ENCODE measurements at regions not wholly inside any gene's neighbourhood (a gene's known extent, or its start where the extent isn't known, plus 50 kb on each side); places are given as distances from the start of the nearest gene placed in this dataset.

- TF ChIP-seq, protein P1, sequence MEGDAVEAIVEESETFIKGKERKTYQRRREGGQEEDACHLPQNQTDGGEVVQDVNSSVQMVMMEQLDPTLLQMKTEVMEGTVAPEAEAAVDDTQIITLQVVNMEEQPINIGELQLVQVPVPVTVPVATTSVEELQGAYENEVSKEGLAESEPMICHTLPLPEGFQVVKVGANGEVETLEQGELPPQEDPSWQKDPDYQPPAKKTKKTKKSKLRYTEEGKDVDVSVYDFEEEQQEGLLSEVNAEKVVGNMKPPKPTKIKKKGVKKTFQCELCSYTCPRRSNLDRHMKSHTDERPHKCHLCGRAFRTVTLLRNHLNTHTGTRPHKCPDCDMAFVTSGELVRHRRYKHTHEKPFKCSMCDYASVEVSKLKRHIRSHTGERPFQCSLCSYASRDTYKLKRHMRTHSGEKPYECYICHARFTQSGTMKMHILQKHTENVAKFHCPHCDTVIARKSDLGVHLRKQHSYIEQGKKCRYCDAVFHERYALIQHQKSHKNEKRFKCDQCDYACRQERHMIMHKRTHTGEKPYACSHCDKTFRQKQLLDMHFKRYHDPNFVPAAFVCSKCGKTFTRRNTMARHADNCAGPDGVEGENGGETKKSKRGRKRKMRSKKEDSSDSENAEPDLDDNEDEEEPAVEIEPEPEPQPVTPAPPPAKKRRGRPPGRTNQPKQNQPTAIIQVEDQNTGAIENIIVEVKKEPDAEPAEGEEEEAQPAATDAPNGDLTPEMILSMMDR (conservative IDR thresholded peaks at IDR 0.05; ENCODE audit: low read depth in 2 of 2): no peak
- TF ChIP-seq ZNF114 (CRISPR knock-in tag; IDR thresholded peaks at IDR 0.05) (no peak), NANOG (IDR thresholded peaks at IDR 0.05; ENCODE audit: borderline replicate concordance) (no peak), JUNB (IDR thresholded peaks at IDR 0.05; ENCODE audit: unreplicated experiment) (no peak), STAT1 (IDR thresholded peaks at IDR 0.05; ENCODE audit: unreplicated experiment) (no peak)
- TF ChIP-seq, protein P2, sequence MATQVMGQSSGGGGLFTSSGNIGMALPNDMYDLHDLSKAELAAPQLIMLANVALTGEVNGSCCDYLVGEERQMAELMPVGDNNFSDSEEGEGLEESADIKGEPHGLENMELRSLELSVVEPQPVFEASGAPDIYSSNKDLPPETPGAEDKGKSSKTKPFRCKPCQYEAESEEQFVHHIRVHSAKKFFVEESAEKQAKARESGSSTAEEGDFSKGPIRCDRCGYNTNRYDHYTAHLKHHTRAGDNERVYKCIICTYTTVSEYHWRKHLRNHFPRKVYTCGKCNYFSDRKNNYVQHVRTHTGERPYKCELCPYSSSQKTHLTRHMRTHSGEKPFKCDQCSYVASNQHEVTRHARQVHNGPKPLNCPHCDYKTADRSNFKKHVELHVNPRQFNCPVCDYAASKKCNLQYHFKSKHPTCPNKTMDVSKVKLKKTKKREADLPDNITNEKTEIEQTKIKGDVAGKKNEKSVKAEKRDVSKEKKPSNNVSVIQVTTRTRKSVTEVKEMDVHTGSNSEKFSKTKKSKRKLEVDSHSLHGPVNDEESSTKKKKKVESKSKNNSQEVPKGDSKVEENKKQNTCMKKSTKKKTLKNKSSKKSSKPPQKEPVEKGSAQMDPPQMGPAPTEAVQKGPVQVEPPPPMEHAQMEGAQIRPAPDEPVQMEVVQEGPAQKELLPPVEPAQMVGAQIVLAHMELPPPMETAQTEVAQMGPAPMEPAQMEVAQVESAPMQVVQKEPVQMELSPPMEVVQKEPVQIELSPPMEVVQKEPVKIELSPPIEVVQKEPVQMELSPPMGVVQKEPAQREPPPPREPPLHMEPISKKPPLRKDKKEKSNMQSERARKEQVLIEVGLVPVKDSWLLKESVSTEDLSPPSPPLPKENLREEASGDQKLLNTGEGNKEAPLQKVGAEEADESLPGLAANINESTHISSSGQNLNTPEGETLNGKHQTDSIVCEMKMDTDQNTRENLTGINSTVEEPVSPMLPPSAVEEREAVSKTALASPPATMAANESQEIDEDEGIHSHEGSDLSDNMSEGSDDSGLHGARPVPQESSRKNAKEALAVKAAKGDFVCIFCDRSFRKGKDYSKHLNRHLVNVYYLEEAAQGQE (IDR thresholded peaks at IDR 0.05; ENCODE audit: unreplicated experiment): no peak
Observed at GRCh38 chr5:92951746-92952145, 629.3 kb downstream of the NR2F1-AS1 start (continued).

DNA sequence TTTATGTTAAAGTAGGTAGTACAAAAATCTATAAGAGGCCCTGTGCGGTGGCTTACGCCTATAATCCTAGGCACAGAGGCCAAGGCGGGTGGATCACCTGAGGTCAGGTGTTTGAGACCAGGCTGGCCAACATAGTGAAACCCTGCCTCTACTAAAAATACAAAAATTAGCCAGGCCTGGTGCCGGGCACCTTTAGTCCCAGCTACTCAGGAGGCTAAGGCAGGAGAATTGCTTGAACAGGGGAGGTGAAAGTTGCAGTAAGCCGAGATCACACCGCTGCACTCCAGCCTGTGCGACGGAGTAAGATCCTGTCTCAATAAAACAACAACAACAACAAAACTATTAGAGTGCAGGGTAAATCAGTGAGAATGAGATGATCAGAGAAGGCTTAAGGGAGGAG, 634.5 kb downstream of the NR2F1-AS1 start:
- Mint-ChIP-seq H3K4me3 (no peak overlapping the region), H3K27me3 (ENCODE audit: insufficient read depth, low read depth, poor library complexity) (no peaks in the 10 kb centered on the region), H3K9me3 (peaks cover 8% of the 10 kb centered on the region; the same call in 1 of the 3 replicates), H3K4me1 (peaks cover 4% of the 10 kb centered on the region; the same call in 2 of the 3 replicates), H3K27ac (no peak overlapping the region), H3K36me3 (ENCODE audit: low read depth) (no peaks in the 10 kb centered on the region; the same call in 1 of the 3 replicates)
- no peak for TF ChIP-seq EZH2 (IDR thresholded peaks at IDR 0.05; ENCODE audit: low read depth, unreplicated experiment)
- no peak for TF ChIP-seq ZNF462 (CRISPR knock-in tag; IDR thresholded peaks at IDR 0.05)
- no peak for TF ChIP-seq EZH2phosphoT487 (IDR thresholded peaks at IDR 0.05; ENCODE audit: unreplicated experiment)
- TF ChIP-seq, protein P3, sequence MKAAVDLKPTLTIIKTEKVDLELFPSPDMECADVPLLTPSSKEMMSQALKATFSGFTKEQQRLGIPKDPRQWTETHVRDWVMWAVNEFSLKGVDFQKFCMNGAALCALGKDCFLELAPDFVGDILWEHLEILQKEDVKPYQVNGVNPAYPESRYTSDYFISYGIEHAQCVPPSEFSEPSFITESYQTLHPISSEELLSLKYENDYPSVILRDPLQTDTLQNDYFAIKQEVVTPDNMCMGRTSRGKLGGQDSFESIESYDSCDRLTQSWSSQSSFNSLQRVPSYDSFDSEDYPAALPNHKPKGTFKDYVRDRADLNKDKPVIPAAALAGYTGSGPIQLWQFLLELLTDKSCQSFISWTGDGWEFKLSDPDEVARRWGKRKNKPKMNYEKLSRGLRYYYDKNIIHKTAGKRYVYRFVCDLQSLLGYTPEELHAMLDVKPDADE (IDR thresholded peaks at IDR 0.05): no peak
- TF ChIP-seq ZNF114 (CRISPR knock-in tag; IDR thresholded peaks at IDR 0.05): no peak
- no peak for TF ChIP-seq CREB1 (CRISPR knock-in tag; IDR thresholded peaks at IDR 0.05; ENCODE audit: low read depth)
- TF ChIP-seq STAT1 (IDR thresholded peaks at IDR 0.05; ENCODE audit: unreplicated experiment): no peak
- H4K20me1 ChIP-seq (replicated peaks; ENCODE audit: insufficient read depth): no peaks in the 10 kb centered on the region
- no peaks in the 10 kb centered on the region for H3K4me1 ChIP-seq (ENCODE audit: insufficient read depth)
- no peaks in the 10 kb centered on the region for H3K27me3 ChIP-seq (ENCODE audit: insufficient read depth)
- H3K4me3 ChIP-seq: no peak overlapping the region
- no peak for ATAC-seq
- DNase-seq (ENCODE audit: low spot score): no peak
- H3K9me2 ChIP-seq (ENCODE audit: insufficient read depth): no peaks in the 10 kb centered on the region
- no peak overlapping the region for H3K4me2 ChIP-seq
- H3K27ac ChIP-seq (ENCODE audit: low read depth): no peak overlapping the region
- no peaks in the 10 kb centered on the region for H3K36me3 ChIP-seq (ENCODE audit: insufficient read depth)
- H3F3A ChIP-seq (replicated peaks; ENCODE audit: low read depth): no peaks in the 10 kb centered on the region
- 0 out of 2 replicates have a peak overlapping the region, but pooled peaks have one; percentile 15 for H2AFZ ChIP-seq
- H3K79me2 ChIP-seq (replicated peaks; ENCODE audit: insufficient read depth): no peaks in the 10 kb centered on the region

All from GM23338 (cell line).